ENCODE measurements at regions not wholly inside any gene's neighbourhood (a gene's known extent, or its start where the extent isn't known, plus 50 kb on each side); places are given as distances from the start of the nearest gene placed in this dataset.

- no peak for TF ChIP-seq CTCF (IDR thresholded peaks at IDR 0.05; ENCODE audit: low read depth, low read length)
- no peak for DNase-seq (ENCODE audit: low read depth, low spot score)
- H3K4me3 ChIP-seq (ENCODE audit: low read depth, low read length), result no peak overlapping the region
- in situ Hi-C loops (cut with HindIII; ENCODE audit: low sequenced_read_pairs), result no loop called here
Measured at GRCh38 chr4:31755751-31756150, 1035.6 kb downstream of the PCDH7 start.

DNA sequence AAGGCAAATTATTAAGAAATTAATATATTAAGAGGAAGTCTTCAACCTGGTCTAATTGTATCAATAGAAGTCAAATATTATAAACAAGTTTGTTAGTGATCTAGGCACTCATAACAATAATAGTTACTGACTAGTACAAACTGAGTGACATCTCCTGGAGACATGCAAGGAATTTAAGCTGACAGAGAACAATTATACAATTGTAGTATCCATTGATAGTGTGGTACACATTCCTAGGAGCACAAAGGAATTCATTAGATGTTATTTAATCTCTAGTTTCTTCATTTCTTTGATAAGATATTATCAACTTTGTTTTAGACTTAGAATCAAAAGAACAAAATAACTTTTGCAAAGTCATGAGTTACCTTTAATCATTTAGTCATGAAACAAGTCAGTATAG lies 1048.6 kb downstream of the PCDH7 start:
- TF ChIP-seq CTCF (IDR thresholded peaks at IDR 0.05; ENCODE audit: low read depth, low read length), result no peak
- DNase-seq (ENCODE audit: low read depth, low spot score), result no peak
- in situ Hi-C loops (cut with HindIII; ENCODE audit: low sequenced_read_pairs), result no loop called here
- H3K4me3 ChIP-seq (ENCODE audit: low read depth, low read length), result no peak overlapping the region

DNA sequence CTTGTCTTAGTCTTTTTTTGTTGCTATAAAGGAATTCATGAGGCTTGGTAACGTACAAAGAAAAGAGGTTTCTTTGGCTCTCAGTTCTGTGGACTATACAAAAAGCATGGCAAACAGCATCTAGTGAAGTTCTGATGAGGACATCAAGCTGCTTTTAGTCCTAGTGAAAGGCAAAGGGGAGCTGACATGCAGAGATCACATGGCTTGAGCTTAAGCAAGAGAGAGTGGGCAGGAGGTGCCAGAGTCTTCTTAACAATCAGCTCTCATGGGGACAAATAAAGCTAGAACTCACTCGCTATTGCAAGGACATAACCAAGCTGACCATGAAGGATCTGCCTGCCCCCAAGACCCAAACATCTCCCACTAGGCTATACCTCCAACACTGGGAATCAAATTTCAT lies 1063.1 kb downstream of the PCDH7 start:
- no peak for DNase-seq (ENCODE audit: low read depth, low spot score)
- no peak for TF ChIP-seq CTCF (IDR thresholded peaks at IDR 0.05; ENCODE audit: low read depth, low read length)
- in situ Hi-C loops (cut with HindIII; ENCODE audit: low sequenced_read_pairs), result no loop called here
- H3K4me3 ChIP-seq (ENCODE audit: low read depth, low read length), result no peak overlapping the region

DNA sequence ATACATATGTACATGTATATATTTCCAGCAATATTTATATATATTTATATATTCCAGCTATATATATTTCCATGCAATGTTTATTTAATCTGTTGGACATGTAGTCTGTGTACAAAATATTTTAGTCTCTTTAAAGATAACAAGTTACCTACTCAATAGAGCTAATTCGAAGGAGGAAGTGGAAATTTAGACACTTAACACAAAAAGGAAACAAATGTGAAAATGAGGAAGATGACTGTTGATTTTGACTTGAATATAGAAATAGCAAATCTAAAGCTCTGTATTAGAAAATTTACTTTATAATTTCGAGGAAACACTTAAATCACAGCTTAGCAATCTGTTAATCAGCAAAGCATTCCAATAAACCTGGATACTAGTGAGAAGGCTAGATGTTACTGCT lies 1064.4 kb downstream of the PCDH7 start:
- no peak overlapping the region for H3K4me3 ChIP-seq (ENCODE audit: low read depth, low read length)
- TF ChIP-seq CTCF (IDR thresholded peaks at IDR 0.05; ENCODE audit: low read depth, low read length), result no peak
- DNase-seq (ENCODE audit: low read depth, low spot score), result no peak
- in situ Hi-C loops (cut with HindIII; ENCODE audit: low sequenced_read_pairs), result no loop called here

DNA sequence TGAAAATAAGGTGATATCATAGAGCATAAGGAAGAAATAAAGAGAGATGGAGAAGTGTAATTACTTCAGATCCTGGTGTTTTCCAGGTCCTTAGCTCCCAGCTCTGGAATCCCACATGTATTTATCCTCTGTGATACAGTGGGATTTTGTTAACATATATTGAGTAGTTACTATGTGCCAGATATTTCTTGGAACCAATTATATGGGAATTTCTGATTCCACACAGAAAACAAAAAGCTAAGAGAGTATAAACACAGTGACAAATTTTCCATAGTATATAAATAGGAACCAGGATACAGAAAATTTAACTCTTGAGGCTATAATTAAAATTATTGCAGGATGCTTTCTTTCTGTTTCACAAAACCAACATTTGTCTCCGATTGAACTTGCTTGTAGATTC lies 1067.5 kb downstream of the PCDH7 start:
- in situ Hi-C loops (cut with HindIII; ENCODE audit: low sequenced_read_pairs), result no loop called here
- DNase-seq (ENCODE audit: low read depth, low spot score), result no peak
- no peak for TF ChIP-seq CTCF (IDR thresholded peaks at IDR 0.05; ENCODE audit: low read depth, low read length)

GRCh38 chr4:31788676-31789075 lies 1068.5 kb downstream of the PCDH7 start:
- in situ Hi-C loops (cut with HindIII; ENCODE audit: low sequenced_read_pairs), result no loop called here
- H3K4me3 ChIP-seq (ENCODE audit: low read depth, low read length), result no peak overlapping the region
- TF ChIP-seq CTCF (IDR thresholded peaks at IDR 0.05; ENCODE audit: low read depth, low read length), result no peak
- DNase-seq (ENCODE audit: low read depth, low spot score), result no peak

More for the DNA sequence above, 1067.5 kb downstream of the PCDH7 start:
- no peak overlapping the region for H3K4me3 ChIP-seq (ENCODE audit: low read depth, low read length)

GRCh38 chr4:31791666-31792065 lies 1071.5 kb downstream of the PCDH7 start:
- no peak for TF ChIP-seq CTCF (IDR thresholded peaks at IDR 0.05; ENCODE audit: low read depth, low read length)
- no peak for DNase-seq (ENCODE audit: low read depth, low spot score)
- no peak overlapping the region for H3K4me3 ChIP-seq (ENCODE audit: low read depth, low read length)
- in situ Hi-C loops (cut with HindIII; ENCODE audit: low sequenced_read_pairs), result no loop called here

All from astrocyte of the spinal cord (primary cell).